NAMALWA (cell line): ENCODE measurements at regions not wholly inside any gene's neighbourhood (a gene's known extent, or its start where the extent isn't known, plus 50 kb on each side); places are given as distances from the start of the nearest gene placed in this dataset.
"Not testable (repeated sequence)": the region's sequence is repeated elsewhere in the genome, so short reads cannot be mapped to it uniquely, and the experiment has no call there.

Source experiments
- DNase-seq: peaks from one replicate; pipeline ENCODE4 v3.0.0-alpha.2; 2015; ENCODE audit warnings: low spot score

- DNase-seq, result no peak
Observed at GRCh38 chr9:117775591-117775990, 71.4 kb downstream of the TLR4 start.

GRCh38 chr9:117777823-117778222 lies 73.6 kb downstream of the TLR4 start:
- peak; percentile 1 for DNase-seq

GRCh38 chr9:117779760-117780159 lies 75.6 kb downstream of the TLR4 start:
- no peak for DNase-seq

- DNase-seq, result peak; percentile 71
Observed at GRCh38 chr9:117782931-117783788, 79.0 kb downstream of the TLR4 start.

- DNase-seq, result peak; percentile 87
Observed at GRCh38 chr9:117783828-117784227, 79.6 kb downstream of the TLR4 start.

- no peak for DNase-seq
Observed at GRCh38 chr9:117784996-117785395, 80.8 kb downstream of the TLR4 start.

GRCh38 chr9:117787746-117788145 lies 83.5 kb downstream of the TLR4 start:
- DNase-seq, result no peak

GRCh38 chr9:117795271-117795670 lies 91.1 kb downstream of the TLR4 start:
- DNase-seq, result no peak

GRCh38 chr9:117796681-117797080 lies 92.5 kb downstream of the TLR4 start:
- DNase-seq, result no peak

GRCh38 chr9:117800389-117800788 lies 96.2 kb downstream of the TLR4 start:
- no peak for DNase-seq

- no peak for DNase-seq
Observed at GRCh38 chr9:117809751-117810150, 105.5 kb downstream of the TLR4 start.

- no peak for DNase-seq
Observed at GRCh38 chr9:117815315-117815714, 111.1 kb downstream of the TLR4 start.

- DNase-seq, result no peak
Observed at GRCh38 chr9:117815948-117816347, 111.7 kb downstream of the TLR4 start.

- no peak for DNase-seq
Observed at GRCh38 chr9:117821954-117822353, 117.8 kb downstream of the TLR4 start.

- DNase-seq, result no peak
Observed at GRCh38 chr9:117823576-117823975, 119.4 kb downstream of the TLR4 start.

GRCh38 chr9:117825609-117826347 lies 121.6 kb downstream of the TLR4 start:
- DNase-seq, result no peak

GRCh38 chr9:117826837-117827236 lies 122.6 kb downstream of the TLR4 start:
- no peak for DNase-seq

- no peak for DNase-seq
Observed at GRCh38 chr9:117827456-117827855, 123.3 kb downstream of the TLR4 start.

GRCh38 chr9:117828466-117828865 lies 124.3 kb downstream of the TLR4 start:
- DNase-seq, result no peak

- DNase-seq, result no peak
Observed at GRCh38 chr9:117835798-117836197, 131.6 kb downstream of the TLR4 start.

- DNase-seq, result no peak
Observed at GRCh38 chr9:117839862-117840261, 135.7 kb downstream of the TLR4 start.

- DNase-seq, result not testable (repeated sequence)
Observed at GRCh38 chr9:117851836-117852461, 147.7 kb downstream of the TLR4 start.

- DNase-seq, result no peak
Observed at GRCh38 chr9:117858561-117858960, 154.4 kb downstream of the TLR4 start.
